ENCODE measurements at regions not wholly inside any gene's neighbourhood (a gene's known extent, or its start where the extent isn't known, plus 50 kb on each side); places are given as distances from the start of the nearest gene placed in this dataset.

DNA sequence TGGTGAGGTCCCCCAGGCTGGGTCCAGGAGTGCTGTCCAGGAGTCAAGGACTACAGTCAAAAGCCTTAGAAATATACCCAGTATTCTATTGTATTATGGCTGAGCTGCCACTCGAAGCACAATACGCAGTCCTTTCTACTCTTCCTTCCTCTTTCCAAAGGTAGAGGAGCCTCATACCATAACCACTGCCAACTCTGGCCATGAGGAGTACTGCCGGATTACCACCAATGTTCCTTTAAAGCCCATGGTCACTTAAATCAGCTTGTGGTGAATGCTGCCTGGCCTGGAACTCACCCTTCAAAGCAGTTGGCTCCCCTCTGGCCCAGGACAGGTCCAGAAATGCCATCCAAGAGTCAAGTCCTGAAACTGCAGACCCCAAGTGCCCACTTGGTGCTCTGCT is 425.4 kb downstream of the SLC16A7 start:
- ChIA-PET CTCF (ENCODE audit: unreplicated experiment) (no interaction called here), POLR2A (interaction anchor here (1.0 kb wide), 1 partner anchor 10 kb away, joined by 3 read pairs; no protein-coding TSS in a partner anchor)
- H3K4me2 ChIP-seq (ENCODE audit: low read length), result no peak overlapping the region
- DNase-seq (ENCODE audit: low spot score), result no peak
- no peak overlapping the region for H3K27ac ChIP-seq (ENCODE audit: low read depth, low read length, poor library complexity, severe bottlenecking)
- no TSS peak for BruUV-seq (replicated peaks)
- no peaks in the 10 kb centered on the region for H3K79me2 ChIP-seq (ENCODE audit: insufficient read depth, low read depth, low read length)
- intact Hi-C loops (cut with micrococcal nuclease; ENCODE audit: unreplicated experiment), result no loop called here
- no peak overlapping the region for H2AFZ ChIP-seq (ENCODE audit: low read length)
- no peaks in the 10 kb centered on the region for H3K9me2 ChIP-seq (ENCODE audit: insufficient read depth, low read length)
- no peaks in the 10 kb centered on the region for H4K20me1 ChIP-seq (ENCODE audit: insufficient read depth, low read length)
- H3K4me3 ChIP-seq (ENCODE audit: low read depth, low read length, poor library complexity, severe bottlenecking), result no peak overlapping the region
- TF ChIP-seq EZH2phosphoT487 (IDR thresholded peaks at IDR 0.05; ENCODE audit: borderline replicate concordance, low read depth, low read length), result no peak
- TF ChIP-seq, protein P1, sequence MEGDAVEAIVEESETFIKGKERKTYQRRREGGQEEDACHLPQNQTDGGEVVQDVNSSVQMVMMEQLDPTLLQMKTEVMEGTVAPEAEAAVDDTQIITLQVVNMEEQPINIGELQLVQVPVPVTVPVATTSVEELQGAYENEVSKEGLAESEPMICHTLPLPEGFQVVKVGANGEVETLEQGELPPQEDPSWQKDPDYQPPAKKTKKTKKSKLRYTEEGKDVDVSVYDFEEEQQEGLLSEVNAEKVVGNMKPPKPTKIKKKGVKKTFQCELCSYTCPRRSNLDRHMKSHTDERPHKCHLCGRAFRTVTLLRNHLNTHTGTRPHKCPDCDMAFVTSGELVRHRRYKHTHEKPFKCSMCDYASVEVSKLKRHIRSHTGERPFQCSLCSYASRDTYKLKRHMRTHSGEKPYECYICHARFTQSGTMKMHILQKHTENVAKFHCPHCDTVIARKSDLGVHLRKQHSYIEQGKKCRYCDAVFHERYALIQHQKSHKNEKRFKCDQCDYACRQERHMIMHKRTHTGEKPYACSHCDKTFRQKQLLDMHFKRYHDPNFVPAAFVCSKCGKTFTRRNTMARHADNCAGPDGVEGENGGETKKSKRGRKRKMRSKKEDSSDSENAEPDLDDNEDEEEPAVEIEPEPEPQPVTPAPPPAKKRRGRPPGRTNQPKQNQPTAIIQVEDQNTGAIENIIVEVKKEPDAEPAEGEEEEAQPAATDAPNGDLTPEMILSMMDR (conservative IDR thresholded peaks at IDR 0.05; ENCODE audit: low read length), result no peak
- no peaks in the 10 kb centered on the region for H3K36me3 ChIP-seq (ENCODE audit: insufficient read depth, low read length)
- no peaks in the 10 kb centered on the region for H3K4me1 ChIP-seq (ENCODE audit: insufficient read depth, low read length, poor library complexity, severe bottlenecking)
- no peaks in the 10 kb centered on the region for H3K9me3 ChIP-seq (ENCODE audit: low read length)

DNA sequence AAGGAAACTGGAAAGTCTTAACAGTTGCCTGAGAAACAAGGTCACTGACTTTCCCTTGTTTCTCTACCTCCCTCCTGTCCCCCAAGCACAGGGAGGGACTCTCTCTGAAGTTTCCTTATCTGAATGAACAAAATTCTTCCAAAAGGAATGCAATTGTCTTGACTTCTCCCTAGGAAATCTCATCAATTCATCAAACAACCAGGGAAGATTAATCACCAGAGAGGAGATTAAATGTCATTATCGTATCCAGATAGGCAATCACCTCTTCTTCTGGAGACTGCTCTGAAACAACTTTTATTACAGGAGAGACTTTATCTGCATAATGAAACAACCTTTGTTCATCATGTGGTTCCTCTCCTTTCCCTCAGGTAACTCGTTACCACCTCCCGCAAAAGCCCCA is 431.4 kb downstream of the SLC16A7 start:
- intact Hi-C loops (cut with micrococcal nuclease; ENCODE audit: unreplicated experiment), result no loop called here
- Histone ChIP-seq H3K36me3 (ENCODE audit: insufficient read depth, low read length) (no peaks in the 10 kb centered on the region), H4K20me1 (ENCODE audit: insufficient read depth, low read length) (no peaks in the 10 kb centered on the region), H3K4me2 (ENCODE audit: low read length) (no peak overlapping the region), H3K79me2 (ENCODE audit: insufficient read depth, low read depth, low read length) (no peaks in the 10 kb centered on the region), H3K9me3 (ENCODE audit: low read length) (no peaks in the 10 kb centered on the region), H2AFZ (ENCODE audit: low read length) (no peak overlapping the region), H3K27ac (ENCODE audit: low read depth, low read length, poor library complexity, severe bottlenecking) (no peak overlapping the region), H3K4me1 (ENCODE audit: insufficient read depth, low read length, poor library complexity, severe bottlenecking) (no peaks in the 10 kb centered on the region), H3K9me2 (ENCODE audit: insufficient read depth, low read length) (no peaks in the 10 kb centered on the region), H3K4me3 (ENCODE audit: low read depth, low read length, poor library complexity, severe bottlenecking) (no peak overlapping the region)
- POLR2A ChIA-PET, result interaction anchor here (0.6 kb wide), 1 partner anchor 11 kb away, joined by 3 read pairs; no protein-coding TSS in a partner anchor
- DNase-seq (ENCODE audit: low spot score), result no peak
- BruUV-seq (replicated peaks), result no TSS peak
- CTCF ChIA-PET (ENCODE audit: unreplicated experiment), result no interaction called here
- TF ChIP-seq EZH2phosphoT487 (IDR thresholded peaks at IDR 0.05; ENCODE audit: borderline replicate concordance, low read depth, low read length), result no peak
- TF ChIP-seq, protein P1 (conservative IDR thresholded peaks at IDR 0.05; ENCODE audit: low read length), result no peak

DNA sequence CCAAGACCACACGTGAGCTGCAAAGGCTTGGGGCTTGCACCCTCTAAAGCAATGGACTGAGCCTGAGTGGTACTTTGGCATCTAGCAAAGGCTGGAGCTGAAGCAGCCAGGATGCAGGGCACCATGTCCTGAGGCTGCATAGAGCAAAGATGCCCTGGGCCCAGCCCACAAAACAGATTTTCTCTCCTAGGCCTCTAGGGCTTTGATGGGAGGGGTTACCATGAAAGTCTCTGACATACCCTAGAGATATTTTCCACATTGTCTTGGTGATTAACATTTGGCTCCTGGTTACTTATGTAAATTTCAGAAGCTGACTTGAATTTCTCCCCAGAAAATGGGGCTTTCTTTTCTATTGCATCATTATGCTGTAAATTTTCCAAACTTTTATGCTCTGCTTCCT is 438.3 kb downstream of the SLC16A7 start:
- TF ChIP-seq EZH2phosphoT487 (IDR thresholded peaks at IDR 0.05; ENCODE audit: borderline replicate concordance, low read depth, low read length), result no peak
- TF ChIP-seq, protein P1 (conservative IDR thresholded peaks at IDR 0.05; ENCODE audit: low read length), result no peak
- CTCF ChIA-PET (ENCODE audit: unreplicated experiment), result no interaction called here
- Histone ChIP-seq H4K20me1 (ENCODE audit: insufficient read depth, low read length) (no peaks in the 10 kb centered on the region), H2AFZ (ENCODE audit: low read length) (no peak overlapping the region), H3K36me3 (ENCODE audit: insufficient read depth, low read length) (no peaks in the 10 kb centered on the region), H3K27ac (ENCODE audit: low read depth, low read length, poor library complexity, severe bottlenecking) (no peak overlapping the region), H3K9me3 (ENCODE audit: low read length) (no peaks in the 10 kb centered on the region), H3K4me2 (ENCODE audit: low read length) (no peak overlapping the region), H3K4me3 (ENCODE audit: low read depth, low read length, poor library complexity, severe bottlenecking) (no peak overlapping the region), H3K4me1 (ENCODE audit: insufficient read depth, low read length, poor library complexity, severe bottlenecking) (no peaks in the 10 kb centered on the region), H3K9me2 (ENCODE audit: insufficient read depth, low read length) (no peaks in the 10 kb centered on the region), H3K79me2 (ENCODE audit: insufficient read depth, low read depth, low read length) (no peaks in the 10 kb centered on the region)
- intact Hi-C loops (cut with micrococcal nuclease; ENCODE audit: unreplicated experiment), result no loop called here
- POLR2A ChIA-PET, result no interaction called here
- BruUV-seq (replicated peaks), result no TSS peak
- DNase-seq (ENCODE audit: low spot score), result no peak

Data from OCI-LY7 (cell line).